Activated CD4-positive, CD25-positive, alpha-beta regulatory T cell treated with anti-CD3 and anti-CD28 coated beads, Interleukin-2, amount 50 U/mL, for 16 hours (primary cell): ENCODE measurements at regions not wholly inside any gene's neighbourhood (a gene's known extent, or its start where the extent isn't known, plus 50 kb on each side); places are given as distances from the start of the nearest gene placed in this dataset.

Source experiments
- DNase-seq: peaks from one replicate; pipeline ENCODE4 v3.0.0-alpha.2; 2020; ENCODE audit warnings: low read depth, low spot score

- no peak for DNase-seq
Measured at GRCh38 chr2:220163486-220163885, 536.1 kb downstream of the SLC4A3 start.

DNA sequence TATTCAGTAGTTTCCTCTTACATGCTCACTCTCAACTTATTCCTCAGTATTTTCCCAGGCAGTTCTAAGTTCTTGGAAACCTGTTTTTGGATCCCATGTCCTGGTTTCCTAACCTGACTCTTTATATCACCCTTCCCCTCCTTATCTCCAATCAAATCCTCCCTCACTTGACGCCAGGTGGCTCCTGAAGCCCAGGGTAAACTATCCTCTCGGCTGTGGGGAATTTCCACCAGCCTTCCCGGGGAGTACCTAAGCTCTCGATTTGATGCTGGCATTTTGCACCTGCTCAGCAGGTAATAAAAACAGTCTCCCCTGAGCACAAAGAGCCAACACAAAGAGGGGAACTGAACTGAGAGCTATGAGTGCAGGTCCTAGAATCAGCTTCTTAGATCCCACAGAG, 538.0 kb downstream of the SLC4A3 start:
- DNase-seq: no peak

GRCh38 chr2:220166616-220167015, 539.2 kb downstream of the SLC4A3 start:
- no peak for DNase-seq

DNA sequence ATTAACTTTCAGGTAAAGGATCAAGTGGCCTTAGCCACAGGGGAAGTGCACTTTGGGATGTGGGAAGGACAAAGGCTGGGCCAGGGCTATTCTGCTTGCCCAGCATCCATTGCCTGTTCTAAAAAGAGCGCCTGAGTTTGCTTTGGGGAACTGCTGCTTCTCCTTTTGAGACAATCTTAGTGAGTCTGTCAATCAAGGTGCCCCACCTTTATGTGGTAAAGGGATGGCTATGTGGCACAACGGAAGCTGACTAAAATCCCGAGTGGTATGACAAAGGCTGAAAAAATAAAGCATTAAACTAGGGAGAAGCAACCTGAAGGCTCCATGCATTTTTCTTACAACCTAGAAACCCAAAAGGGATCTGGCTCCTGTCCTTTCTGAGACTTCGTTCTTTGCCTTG, 540.5 kb downstream of the SLC4A3 start:
- no peak for DNase-seq

GRCh38 chr2:220168891-220169546, 541.6 kb downstream of the SLC4A3 start:
- DNase-seq: no peak

DNA sequence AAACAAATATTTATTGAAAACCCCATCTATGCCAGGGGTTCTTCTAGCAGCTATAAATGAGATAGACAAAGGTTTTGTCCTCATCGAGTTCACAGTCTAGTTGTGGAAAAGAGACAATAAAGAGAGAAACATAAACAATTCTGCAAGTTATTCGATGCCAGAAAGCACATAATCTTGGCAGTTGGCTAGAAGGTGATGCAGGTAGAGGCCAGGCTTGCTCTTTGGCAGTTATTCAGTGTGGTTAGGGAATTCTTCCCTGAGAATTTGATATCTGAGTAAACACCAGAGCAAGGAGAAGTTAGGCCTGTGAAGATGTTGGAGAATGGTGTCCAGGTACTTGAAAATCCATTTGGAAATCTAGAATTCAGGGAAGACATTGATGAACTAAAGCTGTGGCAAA, 547.4 kb downstream of the SLC4A3 start:
- no peak for DNase-seq

DNA sequence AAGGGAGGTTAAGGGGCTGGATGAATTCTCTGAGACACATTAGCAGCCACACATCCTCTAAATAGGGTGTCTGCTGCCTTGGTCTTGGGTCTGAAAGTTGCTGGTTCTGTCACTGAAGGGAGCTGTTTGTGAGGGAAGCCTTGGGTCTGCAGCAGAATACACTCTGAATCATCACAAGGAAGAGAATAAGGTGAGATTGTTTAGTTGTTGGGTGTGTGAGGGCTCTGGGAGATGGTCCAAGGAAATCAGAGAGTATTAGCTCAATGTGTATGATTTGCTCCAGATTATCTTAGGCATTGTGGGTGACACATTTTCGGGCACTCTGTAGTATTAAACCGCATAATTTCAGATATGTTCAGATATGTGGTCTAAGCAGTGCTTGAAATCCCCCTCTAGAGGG, 548.5 kb downstream of the SLC4A3 start:
- DNase-seq: no peak

GRCh38 chr2:220178991-220179695, 551.7 kb downstream of the SLC4A3 start:
- no peak for DNase-seq

GRCh38 chr2:220181165-220181564, 553.7 kb downstream of the SLC4A3 start:
- no peak for DNase-seq

DNA sequence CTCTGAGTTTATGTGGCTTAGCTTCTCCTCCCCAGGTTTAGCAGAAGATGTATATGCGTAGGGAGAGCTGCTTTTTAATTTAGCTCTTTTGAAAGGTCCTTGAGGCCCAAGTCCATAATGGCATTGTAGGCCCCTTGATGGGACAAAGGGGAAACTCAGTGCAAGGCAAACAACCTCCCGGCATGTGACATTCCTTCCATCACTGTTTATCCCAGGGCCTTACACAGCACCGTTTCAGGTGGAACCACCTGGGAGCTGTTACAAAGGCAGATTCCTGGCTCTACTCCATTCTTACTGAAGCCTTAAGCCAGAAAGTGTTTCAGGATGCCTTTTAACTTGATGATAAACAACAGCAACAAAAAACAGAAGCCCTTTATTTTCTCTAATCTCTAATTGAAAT, 555.4 kb downstream of the SLC4A3 start:
- DNase-seq: no peak

DNA sequence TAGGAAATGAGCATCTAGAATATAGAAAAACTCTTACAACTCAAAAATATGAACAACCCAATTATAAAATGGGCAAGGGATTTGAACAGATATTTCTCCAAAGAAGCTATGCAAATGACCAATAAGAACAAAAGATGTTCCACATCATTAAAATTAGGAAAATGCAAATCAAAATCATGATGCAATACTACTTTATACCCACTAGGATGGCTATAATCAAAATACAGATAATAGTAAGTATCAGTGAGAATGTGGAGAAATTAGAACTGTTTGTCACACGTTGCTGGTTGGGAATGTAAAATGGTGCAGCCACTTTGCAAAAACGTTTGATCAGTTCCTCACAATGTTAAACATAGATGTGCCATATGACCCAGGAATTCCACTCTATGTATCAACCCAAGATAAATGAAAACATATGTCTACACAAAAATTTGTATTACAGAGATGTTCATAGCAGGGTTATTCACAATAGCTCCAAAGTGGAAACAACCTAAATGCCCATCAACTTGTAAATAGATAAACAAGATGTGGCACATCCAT, 558.4 kb downstream of the SLC4A3 start:
- DNase-seq: no peak

DNA sequence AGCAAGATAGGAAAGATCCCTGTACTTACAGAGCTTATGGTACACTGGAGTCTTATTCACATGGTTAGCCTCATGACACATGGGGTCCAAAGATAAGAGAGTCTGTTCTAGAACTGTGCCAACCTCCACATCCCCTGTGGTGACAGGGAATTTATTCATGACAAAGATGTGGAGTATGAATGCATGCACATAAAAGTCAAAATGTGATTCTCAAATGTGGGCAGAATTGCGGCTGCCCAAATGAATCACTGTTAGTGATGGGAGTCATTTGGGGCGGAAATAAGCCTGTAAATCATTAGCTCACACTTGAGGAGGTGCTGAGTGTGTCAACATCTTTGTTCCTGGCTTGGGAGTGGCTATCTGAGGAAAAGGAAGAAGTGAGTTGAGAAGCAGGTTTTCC, 560.6 kb downstream of the SLC4A3 start:
- no peak for DNase-seq

DNA sequence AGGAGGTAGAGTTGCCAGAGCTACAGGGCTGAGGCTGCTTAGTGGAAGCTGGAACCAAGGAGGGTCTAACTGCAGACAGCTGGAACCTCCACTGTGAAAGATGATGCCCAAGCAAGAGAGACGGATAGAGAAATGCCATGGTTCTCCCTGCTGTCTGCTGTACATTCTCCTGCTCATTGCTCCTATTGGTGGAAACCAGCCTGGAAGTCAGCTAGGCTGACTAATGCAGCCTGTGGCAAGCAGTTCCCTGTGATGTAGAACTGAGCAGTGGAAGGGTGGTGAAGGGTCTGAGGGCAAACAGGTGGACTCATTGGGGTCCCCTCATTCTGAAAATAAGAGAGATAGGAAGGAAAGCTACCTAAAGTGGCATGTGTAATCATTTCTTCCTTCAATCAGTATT, 563.6 kb downstream of the SLC4A3 start:
- DNase-seq: no peak

- no peak for DNase-seq
Measured at GRCh38 chr2:220191737-220192136, 564.3 kb downstream of the SLC4A3 start.

- no peak for DNase-seq
Measured at GRCh38 chr2:220192994-220193753, 565.7 kb downstream of the SLC4A3 start.

- no peak for DNase-seq
Measured at GRCh38 chr2:220194630-220195584, 567.5 kb downstream of the SLC4A3 start.

DNA sequence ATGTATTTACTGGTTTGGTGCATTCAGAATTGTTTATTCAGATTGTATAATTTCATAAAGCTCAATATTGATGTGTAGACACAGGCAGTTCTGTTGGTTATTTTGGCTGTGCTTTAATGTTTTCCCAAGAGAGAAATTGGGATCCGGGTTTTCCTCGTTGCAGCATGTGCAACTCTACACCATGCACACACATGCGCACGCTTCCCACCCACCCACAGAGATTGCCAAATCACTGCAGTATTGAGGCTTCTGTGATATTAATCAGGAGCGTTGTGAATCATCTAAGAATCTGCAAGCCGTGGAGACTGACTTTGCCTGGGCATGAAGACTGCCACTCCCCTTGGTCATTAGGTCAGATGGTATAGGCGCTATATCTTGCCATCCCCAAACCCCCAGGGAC, 571.5 kb downstream of the SLC4A3 start:
- DNase-seq: no peak

DNA sequence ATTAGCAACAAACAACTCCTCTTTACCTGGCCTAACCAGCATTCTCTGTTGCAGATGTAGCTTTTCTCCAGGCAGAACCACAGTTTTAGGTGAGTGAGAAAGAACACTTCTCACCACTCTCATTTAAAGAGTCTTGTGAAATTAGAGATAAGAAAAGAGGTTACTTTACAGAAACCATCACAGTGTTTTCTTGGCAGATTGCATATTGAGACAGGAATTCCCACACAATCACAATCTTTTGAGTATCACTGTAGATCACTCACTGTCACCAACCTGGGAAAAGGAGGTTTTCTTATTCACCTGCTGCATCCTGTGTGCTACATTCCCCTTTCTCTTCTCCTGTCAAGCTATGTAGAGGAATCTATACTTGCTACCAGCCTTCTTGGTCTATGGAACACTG, 574.6 kb downstream of the SLC4A3 start:
- DNase-seq: no peak

GRCh38 chr2:220209093-220209492, 581.7 kb downstream of the SLC4A3 start:
- DNase-seq: no peak

GRCh38 chr2:220209751-220210150, 582.3 kb downstream of the SLC4A3 start:
- no peak for DNase-seq

DNA sequence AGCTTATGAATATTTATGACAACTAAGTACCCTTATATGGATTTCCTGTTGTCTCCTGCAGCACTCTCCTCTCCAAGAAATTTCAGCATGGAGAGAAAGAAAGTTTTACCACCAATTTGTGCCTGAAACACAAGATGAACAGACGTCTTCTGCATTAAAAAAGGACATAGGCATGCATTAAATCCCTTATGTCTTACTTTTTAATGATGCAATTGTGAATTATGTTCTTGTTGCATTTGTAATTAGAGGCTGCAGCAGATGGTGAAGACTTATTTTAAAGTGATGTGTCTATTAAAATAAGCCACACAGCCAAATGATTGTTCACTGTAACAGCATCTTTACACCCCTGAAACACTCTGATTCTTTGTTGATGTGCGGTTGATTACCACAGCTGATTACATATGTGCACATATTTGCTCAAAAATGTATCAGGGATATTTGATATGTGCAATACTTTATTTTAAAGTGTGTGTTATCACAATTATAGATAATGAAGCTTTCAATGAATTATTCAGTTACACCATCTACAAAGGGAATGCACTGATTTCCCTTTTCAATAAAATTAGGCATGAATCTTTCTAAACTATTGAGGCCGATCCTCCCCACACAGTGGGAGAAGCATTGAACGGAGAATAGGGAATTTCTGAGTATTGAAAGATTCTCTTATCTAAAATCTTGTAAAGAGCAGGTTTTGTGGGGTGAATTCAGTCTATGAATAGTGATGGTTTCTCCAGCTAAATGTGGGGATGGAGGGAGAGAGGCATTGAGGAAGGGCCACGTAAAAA, 585.1 kb downstream of the SLC4A3 start:
- DNase-seq: no peak
